Loucy (cell line): ENCODE measurements at regions not wholly inside any gene's neighbourhood (a gene's known extent, or its start where the extent isn't known, plus 50 kb on each side); places are given as distances from the start of the nearest gene placed in this dataset.

Source experiments
- H2AFZ ChIP-seq: fragments of 200-600 bp; sonication (generic); 2 replicates; pipeline ENCODE4 v1.6.0; 2016; ENCODE audit warnings: antibody characterized with exemption, mild to moderate bottlenecking, low read length, moderate library complexity
- H3F3A ChIP-seq: fragments of 200-600 bp; 2 replicates; pipeline ENCODE4 v1.6.0; 2016; ENCODE audit warnings: antibody characterized with exemption, low read depth, mild to moderate bottlenecking
- H3K27me3 ChIP-seq: fragments of 200-600 bp; sonication (generic); 2 replicates; pipeline ENCODE4 v1.6.1; 2014; ENCODE audit warnings: low read length, mild to moderate bottlenecking; ENCODE audit not compliant: insufficient read depth, poor library complexity, severe bottlenecking
- H3K36me3 ChIP-seq: fragments of 200-600 bp; sonication (generic); 2 replicates; pipeline ENCODE4 v1.6.1; 2016; ENCODE audit warnings: low read length; ENCODE audit not compliant: insufficient read depth
- H3K4me1 ChIP-seq: fragments of 200-600 bp; sonication (generic); 2 replicates; pipeline ENCODE4 v1.5.1; 2014; ENCODE audit warnings: low read length, mild to moderate bottlenecking; ENCODE audit not compliant: insufficient read depth, poor library complexity, severe bottlenecking
- H3K4me2 ChIP-seq: fragments of 200-600 bp; sonication (generic); 2 replicates; pipeline ENCODE4 v1.6.0; 2014; ENCODE audit warnings: antibody characterized with exemption, low read length, low read depth, mild to moderate bottlenecking; ENCODE audit not compliant: poor library complexity, severe bottlenecking
- H3K4me3 ChIP-seq: fragments of 200-600 bp; sonication (generic); 2 replicates; pipeline ENCODE4 v1.5.1; 2014; ENCODE audit warnings: low read length, mild to moderate bottlenecking, mixed read lengths; ENCODE audit not compliant: poor library complexity, severe bottlenecking
- H3K79me2 ChIP-seq: fragments of 200-600 bp; sonication (generic); 2 replicates; pipeline ENCODE4 v1.6.1; 2014; ENCODE audit warnings: low read length; ENCODE audit not compliant: insufficient read depth
- H3K9ac ChIP-seq: fragments of 200-600 bp; sonication (generic); 2 replicates; pipeline ENCODE4 v1.6.0; 2014; ENCODE audit warnings: mild to moderate bottlenecking, low read depth, low read length, moderate library complexity; ENCODE audit not compliant: poor library complexity, severe bottlenecking
- H3K9me2 ChIP-seq: fragments of 200-600 bp; sonication (generic); replicated peaks from 2 replicates; pipeline ENCODE4 v1.6.1; 2016; ENCODE audit warnings: low read depth, low read length, mixed read lengths
- H3K9me3 ChIP-seq: fragments of 200-600 bp; sonication (generic); 2 replicates; pipeline ENCODE4 v1.6.1; 2014; ENCODE audit warnings: mild to moderate bottlenecking, antibody characterized with exemption, low read length, low read depth; ENCODE audit not compliant: insufficient read depth
- H4K20me1 ChIP-seq: fragments of 200-600 bp; sonication (generic); 2 replicates; pipeline ENCODE4 v1.6.0; 2014; ENCODE audit warnings: antibody characterized with exemption, low read length, mild to moderate bottlenecking; ENCODE audit not compliant: insufficient read depth, poor library complexity, severe bottlenecking
- EZH2phosphoT487 ChIP-seq: fragments of 200-600 bp; IDR thresholded peaks from 2 replicates; pipeline ENCODE4 v1.6.1; 2018; ENCODE audit warnings: antibody characterized with exemption, mild to moderate bottlenecking, moderate library complexity, borderline replicate concordance
- TF ChIP-seq, protein P1 (sequence below): fragments of 200-600 bp; sonication (generic); conservative IDR thresholded peaks from 2 replicates; pipeline ENCODE4 v1.5.1; 2014; ENCODE audit warnings: mild to moderate bottlenecking, antibody characterized with exemption, low read length

DNA sequence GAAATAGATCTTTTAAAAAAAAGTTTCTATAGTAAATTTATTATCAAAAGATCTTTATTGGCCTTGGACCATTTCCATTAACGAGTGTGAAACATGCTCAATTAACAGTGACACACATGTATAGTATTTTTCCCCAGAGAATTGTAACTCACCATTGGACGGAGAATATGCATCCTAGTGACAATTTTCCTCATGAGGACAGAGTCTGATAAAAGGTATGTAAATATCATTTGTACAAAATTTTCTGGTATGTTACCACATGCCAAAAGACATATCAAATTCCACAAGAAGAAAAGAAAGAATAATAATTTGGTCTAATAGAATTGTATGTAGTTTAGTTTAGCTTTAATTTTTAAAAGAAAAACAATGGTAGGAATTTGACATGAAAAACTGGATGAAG lies 1096.0 kb upstream of the FLRT2 start:
- H3K9me2 ChIP-seq = no peaks in the 10 kb centered on the region
- no peaks in the 10 kb centered on the region for H3F3A ChIP-seq
- no peak overlapping the region for H3K4me2 ChIP-seq
- TF ChIP-seq, protein P1, sequence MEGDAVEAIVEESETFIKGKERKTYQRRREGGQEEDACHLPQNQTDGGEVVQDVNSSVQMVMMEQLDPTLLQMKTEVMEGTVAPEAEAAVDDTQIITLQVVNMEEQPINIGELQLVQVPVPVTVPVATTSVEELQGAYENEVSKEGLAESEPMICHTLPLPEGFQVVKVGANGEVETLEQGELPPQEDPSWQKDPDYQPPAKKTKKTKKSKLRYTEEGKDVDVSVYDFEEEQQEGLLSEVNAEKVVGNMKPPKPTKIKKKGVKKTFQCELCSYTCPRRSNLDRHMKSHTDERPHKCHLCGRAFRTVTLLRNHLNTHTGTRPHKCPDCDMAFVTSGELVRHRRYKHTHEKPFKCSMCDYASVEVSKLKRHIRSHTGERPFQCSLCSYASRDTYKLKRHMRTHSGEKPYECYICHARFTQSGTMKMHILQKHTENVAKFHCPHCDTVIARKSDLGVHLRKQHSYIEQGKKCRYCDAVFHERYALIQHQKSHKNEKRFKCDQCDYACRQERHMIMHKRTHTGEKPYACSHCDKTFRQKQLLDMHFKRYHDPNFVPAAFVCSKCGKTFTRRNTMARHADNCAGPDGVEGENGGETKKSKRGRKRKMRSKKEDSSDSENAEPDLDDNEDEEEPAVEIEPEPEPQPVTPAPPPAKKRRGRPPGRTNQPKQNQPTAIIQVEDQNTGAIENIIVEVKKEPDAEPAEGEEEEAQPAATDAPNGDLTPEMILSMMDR = no peak
- no peak for TF ChIP-seq EZH2phosphoT487
- H3K79me2 ChIP-seq = no peaks in the 10 kb centered on the region
- no peaks in the 10 kb centered on the region for H3K36me3 ChIP-seq
- no peak overlapping the region for H2AFZ ChIP-seq
- H4K20me1 ChIP-seq = no peaks in the 10 kb centered on the region
- H3K9ac ChIP-seq = no peak overlapping the region
- no peaks in the 10 kb centered on the region for H3K9me3 ChIP-seq
- no peak overlapping the region for H3K4me3 ChIP-seq
- H3K4me1 ChIP-seq = no peaks in the 10 kb centered on the region
- H3K27me3 ChIP-seq = no peaks in the 10 kb centered on the region

DNA sequence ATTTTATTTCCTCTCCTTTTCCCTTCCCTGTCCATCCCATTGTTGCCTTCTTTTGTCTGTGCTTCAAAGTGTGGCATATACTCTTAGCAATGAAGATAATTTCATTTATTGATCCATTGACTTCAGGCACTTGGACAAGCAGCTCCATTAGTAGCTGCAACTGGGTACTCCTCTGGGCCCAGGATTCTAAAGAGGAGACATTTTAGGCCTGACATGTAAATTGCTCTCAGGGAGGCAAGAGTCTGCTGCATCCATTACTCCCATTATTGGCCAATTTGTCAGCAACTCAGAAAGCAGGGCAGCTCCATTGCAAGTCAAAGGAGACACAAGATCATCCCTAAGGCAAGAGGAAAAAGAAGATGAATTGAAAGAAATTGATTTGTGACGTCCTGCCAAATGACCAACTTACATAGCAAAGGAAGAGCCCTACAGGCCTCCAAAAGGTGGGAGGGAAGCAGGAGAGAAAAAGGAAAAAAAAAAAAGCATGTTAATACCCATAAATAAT lies 1094.1 kb upstream of the FLRT2 start:
- no peaks in the 10 kb centered on the region for H3F3A ChIP-seq
- H3K27me3 ChIP-seq = no peaks in the 10 kb centered on the region
- no peak overlapping the region for H3K4me2 ChIP-seq
- no peaks in the 10 kb centered on the region for H3K79me2 ChIP-seq
- no peak overlapping the region for H3K4me3 ChIP-seq
- no peaks in the 10 kb centered on the region for H4K20me1 ChIP-seq
- no peak overlapping the region for H2AFZ ChIP-seq
- H3K9me3 ChIP-seq = no peaks in the 10 kb centered on the region
- no peaks in the 10 kb centered on the region for H3K36me3 ChIP-seq
- no peaks in the 10 kb centered on the region for H3K4me1 ChIP-seq
- H3K9ac ChIP-seq = no peak overlapping the region
- H3K9me2 ChIP-seq = no peaks in the 10 kb centered on the region
- no peak for TF ChIP-seq EZH2phosphoT487
- TF ChIP-seq, protein P1 = no peak

DNA sequence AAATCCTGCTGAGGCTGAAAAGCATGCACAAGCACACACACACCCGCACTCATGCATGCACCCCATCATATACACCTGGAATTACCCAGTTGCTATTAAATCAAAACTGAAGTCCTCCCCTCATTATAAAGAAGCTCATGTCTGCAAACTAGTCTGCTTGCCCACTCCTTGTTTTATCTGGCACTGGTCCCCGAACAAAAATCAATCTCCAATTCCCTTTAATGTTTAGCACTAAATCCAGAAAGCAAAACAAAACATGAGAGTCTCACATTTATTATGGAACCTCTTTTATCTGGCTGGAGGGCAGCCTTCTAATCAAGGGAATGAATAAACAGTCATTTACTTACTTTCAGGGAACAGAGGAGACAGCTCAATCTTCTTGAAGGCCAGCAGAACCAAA lies 1093.4 kb upstream of the FLRT2 start:
- no peaks in the 10 kb centered on the region for H3K9me2 ChIP-seq
- no peaks in the 10 kb centered on the region for H3K27me3 ChIP-seq
- H3K36me3 ChIP-seq = no peaks in the 10 kb centered on the region
- no peak overlapping the region for H3K9ac ChIP-seq
- no peaks in the 10 kb centered on the region for H3F3A ChIP-seq
- no peak overlapping the region for H3K4me2 ChIP-seq
- H4K20me1 ChIP-seq = no peaks in the 10 kb centered on the region
- no peaks in the 10 kb centered on the region for H3K4me1 ChIP-seq
- H3K4me3 ChIP-seq = no peak overlapping the region
- H2AFZ ChIP-seq = no peak overlapping the region
- H3K79me2 ChIP-seq = no peaks in the 10 kb centered on the region
- no peaks in the 10 kb centered on the region for H3K9me3 ChIP-seq
- TF ChIP-seq EZH2phosphoT487 = no peak

DNA sequence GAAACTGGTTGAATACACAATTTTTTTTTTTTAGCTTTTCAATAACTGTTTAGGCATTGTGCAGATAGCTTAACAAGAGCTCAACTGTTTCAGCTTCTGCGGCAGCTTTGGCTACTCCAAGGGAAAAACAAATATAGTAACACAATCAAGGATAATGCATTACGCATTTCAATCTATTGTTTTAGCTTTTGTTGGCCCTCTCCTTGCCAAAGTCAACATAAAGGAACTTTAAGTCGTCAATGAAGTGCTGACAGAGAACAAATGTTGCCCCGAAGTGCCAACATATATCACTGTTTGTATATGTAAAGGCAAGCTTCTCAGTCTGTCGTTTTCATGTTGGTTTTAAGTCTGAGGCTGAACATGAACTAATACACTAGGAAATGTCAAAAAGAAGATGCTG lies 1087.4 kb upstream of the FLRT2 start:
- Histone ChIP-seq H3K79me2 (no peaks in the 10 kb centered on the region), H3F3A (no peaks in the 10 kb centered on the region), H4K20me1 (no peaks in the 10 kb centered on the region), H3K4me1 (no peaks in the 10 kb centered on the region), H3K4me2 (no peak overlapping the region), H2AFZ (no peak overlapping the region), H3K9me2 (no peaks in the 10 kb centered on the region), H3K9ac (no peak overlapping the region), H3K36me3 (no peaks in the 10 kb centered on the region), H3K4me3 (no peak overlapping the region), H3K9me3 (no peaks in the 10 kb centered on the region), H3K27me3 (no peaks in the 10 kb centered on the region)
- TF ChIP-seq, protein P1 = no peak
- no peak for TF ChIP-seq EZH2phosphoT487
